Glomerular visceral epithelial cell (primary cell): ENCODE measurements at regions not wholly inside any gene's neighbourhood (a gene's known extent, or its start where the extent isn't known, plus 50 kb on each side); places are given as distances from the start of the nearest gene placed in this dataset.
A peak's percentile ranks its signal among the peaks of the same experiment; 100 is the strongest.

Experiments used
- DNase-seq: peaks from one replicate; pipeline ENCODE4 v3.0.0-alpha.2; 2016; ENCODE audit errors: extremely low spot score

DNA sequence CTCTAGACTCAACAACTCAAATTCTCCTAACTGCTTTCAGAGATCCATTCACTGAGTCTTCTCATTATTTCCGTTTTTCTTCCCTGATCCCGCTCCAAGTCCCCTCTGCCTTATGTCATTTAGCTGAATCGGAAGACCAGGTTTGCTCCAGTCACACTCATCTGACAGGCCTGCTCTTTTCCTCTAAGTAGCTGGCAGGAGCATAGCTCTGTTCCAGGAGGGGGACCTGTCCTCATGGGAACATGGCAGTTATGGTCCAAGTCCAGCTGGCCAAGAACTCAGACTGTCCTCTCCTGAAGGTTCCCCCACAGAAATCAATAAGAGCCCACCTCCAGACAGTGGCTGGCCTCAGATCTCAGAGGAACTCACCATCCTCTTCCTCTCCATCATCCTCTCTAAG, 130.9 kb upstream of the SERP2 start:
- DNase-seq: no peak

DNA sequence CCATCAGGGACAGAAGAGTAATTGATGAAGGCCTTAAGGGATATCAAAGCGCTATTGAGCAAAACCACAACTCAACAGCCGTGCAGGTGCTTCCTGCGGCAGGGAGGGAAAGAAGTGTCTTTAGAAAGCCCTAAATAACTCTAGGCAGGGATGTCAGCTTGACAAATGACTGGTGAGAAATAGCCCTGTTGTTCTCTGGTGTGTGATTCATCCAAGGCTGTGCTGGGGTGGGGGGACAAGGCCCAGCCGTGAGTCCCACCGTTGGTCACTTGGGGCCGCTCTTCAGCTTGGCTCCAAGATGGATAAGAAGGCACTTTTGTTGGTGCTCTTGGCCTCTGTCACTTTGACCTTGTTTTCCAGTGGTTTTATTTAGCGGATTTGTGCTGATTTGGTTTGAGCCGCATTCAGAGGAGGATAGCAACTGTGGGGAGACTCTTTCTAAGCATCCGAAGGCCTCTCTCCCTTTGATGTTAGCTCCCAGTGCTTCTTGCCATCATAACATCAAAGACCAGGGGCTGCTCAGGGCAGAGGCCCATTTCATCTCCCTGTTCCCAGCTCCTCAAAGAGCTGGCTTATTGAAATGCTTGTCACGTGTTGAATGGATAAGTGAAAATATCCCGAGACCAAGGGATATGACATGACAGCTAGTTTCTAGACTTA, 130.3 kb upstream of the SERP2 start:
- DNase-seq: peak; percentile 77

DNA sequence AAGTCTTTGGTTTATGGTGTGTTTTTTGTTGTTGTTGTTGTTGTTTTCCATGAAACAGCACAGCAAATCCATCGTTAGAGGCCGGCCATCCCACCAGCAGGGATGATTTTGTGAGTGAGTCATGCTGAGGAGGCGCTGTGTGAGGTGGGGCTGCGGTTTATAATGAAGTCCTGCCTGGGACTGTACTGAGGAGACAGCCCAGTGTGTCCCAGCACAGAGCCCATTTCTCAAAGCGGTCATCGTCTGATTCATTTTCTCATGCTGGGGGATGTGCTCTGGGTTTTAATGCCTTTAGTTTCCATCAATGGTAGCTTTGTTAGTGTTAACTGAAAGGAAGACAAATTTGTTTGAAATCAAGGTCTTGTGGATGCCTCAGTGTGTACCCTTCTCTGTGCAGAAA, 129.3 kb upstream of the SERP2 start:
- DNase-seq: no peak

DNA sequence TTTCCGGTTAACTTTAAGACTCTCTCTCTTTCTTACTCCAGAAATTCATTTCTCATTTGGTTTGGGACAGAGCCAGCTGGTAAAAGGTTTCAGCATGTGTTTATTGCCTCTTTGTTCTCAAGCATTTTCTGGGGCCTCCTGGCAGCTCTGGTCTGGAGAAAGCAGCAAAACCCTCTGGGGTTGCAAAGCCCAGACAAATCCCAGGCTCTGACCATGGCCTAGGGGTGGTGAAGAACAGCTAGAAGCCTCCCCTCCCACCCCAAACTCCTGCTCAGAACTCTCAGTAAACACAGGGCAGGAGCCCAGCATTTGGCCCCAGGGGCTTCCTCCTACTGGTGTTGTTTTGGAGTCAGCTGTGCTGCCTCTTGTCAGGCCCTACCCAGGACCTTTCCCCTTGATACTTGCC, 124.2 kb upstream of the SERP2 start:
- peak; percentile 13 for DNase-seq

DNA sequence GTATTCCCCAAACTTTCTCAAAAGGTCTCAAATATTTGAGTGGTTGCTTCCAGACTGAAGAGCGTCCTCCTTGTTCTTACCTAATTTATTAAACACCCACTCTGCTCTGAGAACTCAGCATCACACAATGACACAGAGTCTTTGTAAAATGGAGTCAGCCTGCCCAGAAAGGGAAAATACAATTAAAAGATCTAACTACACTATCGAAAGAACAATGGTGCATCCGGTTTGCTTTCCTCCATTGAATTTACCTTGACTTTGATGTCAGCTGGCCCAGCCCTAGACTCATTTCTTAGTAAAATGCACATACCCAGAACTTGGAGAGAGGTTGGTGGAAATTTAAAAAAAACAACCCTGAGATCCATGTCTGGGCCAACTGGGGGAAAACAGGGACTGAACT, 120.7 kb upstream of the SERP2 start:
- no peak for DNase-seq

DNA sequence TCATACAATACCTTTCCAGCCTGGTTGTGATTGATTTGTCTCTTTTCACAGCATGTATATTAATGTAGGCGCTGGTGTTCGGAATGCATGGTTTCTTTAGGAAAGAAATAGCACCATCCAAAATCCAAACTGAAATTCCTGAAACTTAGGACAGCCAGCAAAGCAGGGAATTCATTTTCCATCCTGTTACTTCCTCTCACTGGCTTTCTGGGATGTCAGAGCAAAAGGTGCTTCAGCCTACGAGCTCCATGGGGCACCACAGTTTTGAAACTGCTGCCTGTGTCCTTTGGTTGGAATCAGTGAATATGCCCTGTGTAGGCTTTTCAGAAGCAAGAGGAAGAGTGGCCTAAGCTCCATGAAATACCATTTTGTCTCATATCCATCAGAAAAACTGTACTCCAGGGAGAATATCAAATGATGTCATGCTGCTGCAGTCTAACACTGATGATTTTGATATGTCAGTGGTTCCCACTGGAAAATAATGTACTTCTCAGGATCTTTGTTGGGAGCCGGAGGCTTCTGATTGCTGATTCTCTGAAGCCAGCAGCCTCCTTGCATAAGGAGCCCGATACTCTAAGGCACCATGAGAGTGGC, 117.8 kb upstream of the SERP2 start:
- no peak for DNase-seq

DNA sequence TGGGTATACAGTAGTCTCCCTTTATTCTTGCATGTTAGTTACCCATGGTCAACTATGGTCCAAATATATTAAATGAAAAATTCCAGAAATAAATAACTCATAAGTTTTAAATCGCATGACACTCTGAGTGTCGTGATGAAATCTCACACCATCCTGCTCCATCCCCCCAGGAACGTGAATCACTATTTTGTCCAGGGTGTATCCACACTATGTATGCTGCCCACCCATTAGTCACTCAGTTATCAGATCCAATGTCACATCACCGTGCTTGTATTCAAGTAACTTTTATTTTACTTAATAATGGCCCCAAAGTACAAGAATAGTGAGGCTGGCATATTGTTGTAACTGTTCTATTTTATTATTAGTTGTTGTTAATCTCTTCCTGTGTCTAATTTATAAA, 115.8 kb upstream of the SERP2 start:
- no peak for DNase-seq

DNA sequence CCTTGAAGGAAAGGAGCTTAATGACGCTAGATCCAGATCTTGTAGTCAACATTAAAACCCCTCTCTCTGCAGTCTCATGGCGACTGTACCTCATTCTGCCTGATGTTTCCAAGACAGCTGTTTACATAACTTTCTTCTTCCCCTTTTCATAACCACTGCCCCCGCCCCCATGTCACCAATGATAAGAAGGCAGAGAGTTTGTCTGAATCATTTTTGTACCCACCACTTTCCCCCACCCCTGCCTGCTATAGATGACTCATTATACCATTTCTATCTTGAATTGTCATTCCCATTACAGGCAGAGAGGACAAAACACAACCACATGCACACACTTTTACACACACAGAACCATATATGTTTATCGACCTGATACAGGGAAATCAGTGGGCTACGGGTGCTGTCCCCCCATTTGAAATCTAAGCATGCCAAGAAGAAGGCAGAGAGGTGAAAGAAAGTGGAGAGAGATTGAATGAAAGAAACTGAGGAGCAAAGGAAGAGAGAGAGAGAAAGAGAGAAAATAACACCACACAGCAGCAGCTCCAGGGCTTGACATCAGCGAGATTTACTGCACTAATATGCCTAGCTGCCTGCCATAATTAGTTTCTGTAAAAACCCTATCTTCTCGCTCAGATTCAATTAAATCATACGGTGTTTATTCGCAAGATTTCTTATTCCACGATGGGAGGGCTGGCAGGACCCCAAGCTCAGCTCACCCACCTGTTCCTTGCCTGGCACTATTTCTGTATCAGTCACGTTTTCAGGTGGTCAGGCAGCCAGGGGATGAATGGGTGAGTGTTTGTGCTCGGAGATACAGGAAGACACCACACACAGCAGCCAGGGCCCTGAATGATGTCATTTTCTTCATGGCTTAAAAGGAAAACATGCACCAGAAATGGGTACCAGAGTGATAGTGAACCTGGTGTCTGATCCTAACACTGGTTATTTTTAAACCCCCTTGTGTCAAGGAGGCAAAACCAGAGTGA, 114.3 kb upstream of the SERP2 start:
- DNase-seq: peak; percentile 33

DNA sequence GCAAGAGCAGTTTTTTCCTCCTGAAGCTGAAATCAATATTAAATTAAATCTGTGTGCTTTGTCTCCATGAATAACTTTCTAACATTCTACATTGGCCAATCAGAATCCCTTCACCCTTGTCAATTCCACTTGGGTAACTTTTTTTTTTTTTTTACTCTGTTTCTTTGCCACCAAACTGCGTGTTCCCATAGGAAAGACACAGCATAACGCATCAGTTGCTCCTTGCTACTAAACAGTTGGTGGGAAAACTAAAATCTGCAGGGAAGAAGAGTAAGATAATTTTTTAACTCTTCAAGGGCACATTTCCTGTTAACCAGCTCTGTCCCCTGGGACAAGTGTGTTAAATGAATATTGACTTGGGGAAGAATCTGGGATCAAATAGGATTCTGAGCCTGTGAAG, 113.3 kb upstream of the SERP2 start:
- DNase-seq: no peak

DNA sequence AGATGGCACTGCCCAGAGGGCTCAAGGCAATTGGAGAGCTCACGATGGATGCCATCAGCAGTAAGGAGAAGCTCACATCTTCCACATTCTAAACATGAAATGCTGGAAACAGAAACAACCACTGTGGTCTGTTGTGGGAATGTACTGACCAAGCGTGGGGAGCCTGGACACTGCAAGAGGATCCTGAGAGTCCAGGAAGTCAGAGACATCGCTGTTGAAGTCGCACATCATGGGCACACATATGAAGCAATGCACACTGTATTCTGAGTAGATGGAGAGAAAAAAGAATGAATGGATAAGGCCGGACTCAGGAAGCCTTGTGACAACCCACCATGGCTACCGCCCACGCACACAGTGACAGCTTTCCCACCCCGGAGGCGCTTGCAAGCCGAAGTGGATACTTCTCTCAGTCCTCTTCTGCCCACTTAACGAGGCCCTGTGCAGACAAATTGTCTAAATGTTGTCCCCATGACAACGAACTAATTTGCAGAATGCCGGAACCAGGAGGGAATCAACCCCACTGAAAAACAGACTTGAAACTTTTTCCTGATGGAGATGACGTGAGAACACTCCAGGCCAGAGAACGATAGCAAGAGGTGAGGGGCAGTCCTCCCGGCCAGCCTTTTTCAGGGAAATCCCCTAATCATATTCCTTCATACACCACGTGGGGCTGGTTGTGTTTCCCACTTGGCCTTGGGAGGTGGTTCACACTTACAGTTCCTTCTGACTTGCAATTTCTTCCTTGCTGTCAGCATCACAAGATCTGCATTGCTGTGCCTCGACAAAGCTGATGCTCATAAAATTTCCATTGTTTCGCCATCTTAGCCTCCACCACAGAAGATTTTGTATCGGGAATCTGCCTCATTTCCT, 109.6 kb upstream of the SERP2 start:
- peak; percentile 26 for DNase-seq

DNA sequence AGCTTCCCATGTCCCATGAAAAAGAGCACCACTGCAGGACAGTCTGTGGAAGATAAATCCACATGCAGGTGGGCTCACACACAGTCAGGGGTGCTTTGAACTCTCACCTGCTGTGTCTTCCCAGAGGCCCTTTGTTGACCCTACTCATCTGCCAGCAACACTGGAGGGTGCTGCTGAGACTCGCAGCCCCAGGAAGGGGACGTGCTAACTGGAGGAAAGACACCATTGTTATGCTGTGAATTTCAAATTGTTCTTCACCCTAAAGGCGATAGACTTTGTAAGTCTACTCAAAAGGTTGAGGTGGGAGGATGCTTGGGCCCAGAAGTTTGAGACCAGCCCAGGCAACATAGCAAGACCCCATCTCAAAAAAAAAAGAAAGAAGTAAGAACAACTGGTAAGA, 107.3 kb upstream of the SERP2 start:
- no peak for DNase-seq

DNA sequence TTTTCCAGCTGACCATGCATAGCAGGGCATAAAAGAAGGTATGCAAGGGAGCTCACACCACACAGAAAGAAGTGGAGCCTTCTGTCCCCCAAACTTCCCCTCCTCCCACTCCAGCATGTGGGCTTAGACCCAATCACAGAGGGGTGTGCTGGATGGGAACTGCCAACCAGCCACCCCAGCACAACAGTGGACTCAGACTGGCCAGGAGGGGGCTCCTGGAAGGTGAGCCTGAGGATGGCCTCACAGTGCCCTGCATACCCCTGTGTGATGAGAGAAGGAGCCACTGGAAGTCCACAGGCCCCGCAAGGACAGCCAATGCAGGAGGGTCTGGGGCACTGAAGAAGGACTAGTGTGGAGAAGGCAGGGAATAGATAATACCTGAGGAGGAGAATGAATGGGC, 106.9 kb upstream of the SERP2 start:
- DNase-seq: no peak

DNA sequence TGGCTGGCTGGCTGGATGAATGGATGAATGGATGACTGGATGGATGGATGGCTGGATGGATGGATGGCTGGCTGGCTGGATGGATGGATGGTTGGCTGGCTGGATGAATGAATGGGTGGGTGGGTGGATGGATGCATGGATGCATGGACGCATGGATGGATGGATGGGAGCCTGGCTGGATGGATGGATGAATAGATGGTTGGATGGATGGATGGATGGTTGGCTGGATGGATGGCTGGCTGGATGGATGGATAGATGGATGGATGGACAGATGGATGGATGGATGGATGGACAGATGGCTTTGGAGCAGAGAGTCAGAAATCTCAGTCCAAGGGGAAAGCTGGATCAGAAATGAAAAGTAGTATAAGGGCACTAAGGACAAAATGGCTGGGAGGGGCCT, 106.4 kb upstream of the SERP2 start:
- no peak for DNase-seq

DNA sequence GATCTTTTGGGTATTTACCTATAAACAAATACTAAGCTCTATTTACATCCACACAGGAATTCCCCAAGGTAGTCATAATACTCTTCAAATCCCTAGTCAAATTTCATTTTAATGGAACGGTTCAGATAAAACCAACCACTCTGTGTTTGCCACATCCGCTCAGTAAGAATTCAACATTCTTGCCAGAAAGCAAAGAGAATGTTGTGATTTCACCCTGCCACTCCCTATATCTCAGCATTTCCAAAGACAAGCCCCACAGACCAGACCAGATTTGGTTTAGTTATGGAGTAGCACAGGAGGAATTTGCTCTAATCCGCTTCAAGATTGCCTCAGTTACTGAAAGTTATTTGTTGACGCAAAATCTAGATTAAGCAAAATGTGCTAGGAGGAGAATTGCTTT, 105.6 kb upstream of the SERP2 start:
- DNase-seq: peak; percentile 72

DNA sequence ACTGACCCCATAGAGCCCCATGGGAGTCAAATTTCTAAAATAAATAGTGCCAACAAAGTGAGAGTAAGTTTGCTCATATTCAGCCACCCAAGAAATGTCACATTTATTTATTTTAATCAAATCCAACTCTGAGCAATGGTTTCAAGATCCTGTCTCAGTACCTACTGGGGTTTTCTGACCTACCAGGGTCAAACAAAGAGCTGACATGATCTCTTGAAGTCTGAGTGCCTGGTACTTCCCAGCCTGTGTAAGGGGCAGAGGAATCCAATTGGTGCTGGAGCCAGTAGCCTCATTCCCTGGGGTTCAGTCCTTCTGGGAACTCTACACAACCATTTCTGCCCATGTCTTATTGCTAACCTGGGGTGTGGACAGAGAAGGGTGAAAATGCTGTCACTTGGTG, 104.6 kb upstream of the SERP2 start:
- no peak for DNase-seq

DNA sequence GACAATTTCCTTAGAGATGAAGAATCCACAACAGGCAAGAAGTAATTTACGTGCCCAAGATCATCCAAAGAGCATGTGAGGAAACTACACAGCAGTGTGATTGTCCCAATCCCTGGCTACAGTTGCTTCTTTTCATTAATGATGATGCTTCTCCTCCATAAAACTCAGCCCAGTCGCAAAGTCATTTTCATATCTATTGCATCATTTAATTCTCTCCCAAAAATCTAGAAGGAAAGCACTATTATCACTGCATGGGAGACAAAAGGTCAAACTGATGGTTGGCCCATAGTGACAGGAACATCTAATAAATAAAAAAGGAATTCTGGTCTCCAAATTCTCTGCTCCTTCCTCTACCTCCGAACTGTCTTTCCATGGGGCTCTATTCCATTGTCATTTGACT, 103.5 kb upstream of the SERP2 start:
- DNase-seq: no peak

DNA sequence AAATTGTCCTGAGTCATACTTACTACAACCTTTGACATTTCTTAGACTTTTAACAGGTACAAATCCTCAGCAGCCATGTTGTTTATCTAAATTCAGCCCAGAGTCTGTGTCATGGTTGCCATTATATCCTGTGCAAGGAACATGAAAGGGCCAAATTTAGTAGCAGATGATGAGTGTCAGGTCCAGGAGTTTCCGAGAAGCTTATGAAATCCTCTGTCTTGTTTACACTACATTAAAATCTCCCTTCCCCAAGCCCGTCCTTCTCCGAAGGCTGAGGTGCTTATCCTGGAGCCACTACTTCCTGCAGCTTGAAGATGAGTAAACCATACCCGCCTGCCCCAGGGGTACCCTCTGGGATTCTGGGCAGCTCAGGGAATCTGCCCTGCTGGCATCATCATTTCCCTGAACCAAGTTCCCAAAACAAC, 102.6 kb upstream of the SERP2 start:
- peak; percentile 22 for DNase-seq

DNA sequence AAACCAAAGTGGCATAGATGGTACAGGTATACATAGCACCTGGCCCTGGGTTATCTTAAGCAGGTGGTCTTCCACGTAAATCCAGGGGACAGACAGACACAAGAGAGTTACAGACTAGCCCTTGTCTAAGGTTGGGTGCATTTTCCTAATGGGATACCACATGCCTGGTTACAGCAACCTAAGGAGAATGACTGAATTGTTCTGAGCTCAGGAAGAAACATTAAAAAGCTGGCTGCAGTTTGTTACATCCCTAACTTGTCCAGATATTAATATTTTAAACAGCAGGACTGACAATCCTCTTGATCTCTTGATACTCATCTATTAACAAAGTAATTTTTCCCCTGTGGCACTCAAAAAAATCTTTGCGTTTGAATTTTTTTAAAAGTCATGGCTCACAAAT, 102.2 kb upstream of the SERP2 start:
- DNase-seq: no peak

DNA sequence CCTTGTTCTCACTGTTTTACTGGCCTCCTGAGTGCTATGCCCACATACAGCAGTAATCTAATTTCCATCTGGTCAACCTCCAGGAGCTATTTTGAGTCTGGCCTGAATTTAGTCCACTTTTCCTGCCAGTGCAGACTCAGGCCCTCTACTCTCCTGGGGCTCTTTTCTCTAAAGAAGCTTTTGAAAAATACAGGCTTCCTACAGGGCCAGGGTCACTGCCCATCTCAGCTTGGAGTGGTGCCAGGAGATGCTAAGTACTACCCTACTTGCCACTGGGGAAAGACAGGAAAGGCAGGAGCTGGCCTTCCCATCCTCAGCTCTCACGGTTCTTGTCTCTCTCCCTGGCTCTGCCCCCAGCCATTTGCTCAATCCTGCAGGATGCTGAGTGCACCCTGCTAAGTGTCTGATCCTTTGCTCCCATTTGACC, 101.7 kb upstream of the SERP2 start:
- DNase-seq: no peak

DNA sequence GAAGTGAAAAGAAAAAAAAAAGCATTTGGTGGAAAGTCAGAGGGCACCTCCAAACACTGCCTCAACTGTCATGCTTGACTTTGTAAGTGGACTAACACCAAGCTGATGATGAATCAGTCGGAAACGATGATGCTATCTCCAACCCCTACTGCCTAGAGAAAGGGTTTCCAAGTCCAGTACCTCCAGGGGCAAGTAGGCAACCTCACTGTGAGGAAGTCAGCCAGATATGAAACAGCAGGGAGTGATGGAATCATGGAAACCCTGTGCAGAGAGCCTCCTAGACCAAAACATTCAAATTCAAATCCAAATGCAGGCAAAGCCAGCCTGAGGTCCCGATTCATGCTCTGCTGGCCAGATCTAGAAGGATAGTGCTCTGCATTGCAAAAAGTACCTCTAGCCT, 100.9 kb upstream of the SERP2 start:
- DNase-seq: no peak

DNA sequence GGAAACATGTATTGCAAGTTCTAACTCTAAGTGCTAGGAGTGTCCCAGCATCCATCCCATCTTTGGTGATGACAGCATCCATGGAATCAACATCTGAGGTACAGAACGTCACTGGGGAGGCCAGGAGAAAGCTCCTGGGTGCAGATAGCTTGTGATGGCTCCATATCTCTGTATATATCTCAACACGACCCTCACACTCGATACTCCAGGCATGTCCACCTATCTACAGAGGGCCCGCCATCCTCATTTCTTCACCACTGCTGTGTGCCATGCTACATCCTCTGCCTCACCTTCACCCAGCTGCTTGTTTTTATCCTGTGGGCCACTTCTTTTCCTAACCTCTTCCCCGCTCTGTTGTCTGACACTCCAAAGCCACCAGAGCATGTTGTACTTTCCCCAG, 100.4 kb upstream of the SERP2 start:
- no peak for DNase-seq
